HEK293T (cell line): ENCODE measurements at regions not wholly inside any gene's neighbourhood (a gene's known extent, or its start where the extent isn't known, plus 50 kb on each side); places are given as distances from the start of the nearest gene placed in this dataset.

ENCODE experiments used
- CTCF ChIA-PET: fragments of 350-600 bp; formaldehyde crosslinking; extraction: SDS; loops from one replicate; lab custom pipeline; 2021; ENCODE audit warnings: antibody characterized with exemption, inconsistent platforms; lab: Yijun Ruan, JAX
- POLR2A ChIA-PET: fragments of 350-600 bp; formaldehyde crosslinking; extraction: SDS; loops from one replicate; lab custom pipeline; 2020; ENCODE audit warnings: antibody characterized with exemption, inconsistent platforms; lab: Yijun Ruan, JAX
- DNase-seq: peaks from one replicate; pipeline ENCODE4 v3.0.0; 2012; ENCODE audit warnings: mixed read lengths; ENCODE audit errors: extremely low spot score
- ARNT ChIP-seq: fragments of 450-650 bp; IDR thresholded peaks from 2 replicates; pipeline ENCODE4 v1.6.1; 2017; ENCODE audit warnings: mild to moderate bottlenecking
- BHLHE40 ChIP-seq: fragments of 450-650 bp; IDR thresholded peaks from 2 replicates; pipeline ENCODE4 v1.6.1; 2016; ENCODE audit warnings: mild to moderate bottlenecking, moderate library complexity, borderline replicate concordance
- CTBP1 ChIP-seq: fragments of 450-650 bp; IDR thresholded peaks from 2 replicates; pipeline ENCODE4 v1.6.1; 2016; ENCODE audit warnings: borderline replicate concordance
- ELF4 ChIP-seq: fragments of 450-650 bp; IDR thresholded peaks from 2 replicates; pipeline ENCODE4 v1.6.1; 2017; ENCODE audit warnings: antibody characterized with exemption
- FOXA1 ChIP-seq: fragments of 450-650 bp; IDR thresholded peaks from 2 replicates; pipeline ENCODE4 v1.6.1; 2016; ENCODE audit warnings: mild to moderate bottlenecking
- FOXK2 ChIP-seq: fragments of 450-650 bp; IDR thresholded peaks from 2 replicates; pipeline ENCODE4 v1.6.1; 2016; ENCODE audit warnings: mild to moderate bottlenecking
- FOXM1 ChIP-seq: fragments of 450-650 bp; IDR thresholded peaks from 2 replicates; pipeline ENCODE4 v1.6.1; 2017; ENCODE audit warnings: mild to moderate bottlenecking, borderline replicate concordance
- HDGF ChIP-seq: fragments of 450-650 bp; IDR thresholded peaks from 2 replicates; pipeline ENCODE4 v1.6.1; 2017; ENCODE audit warnings: antibody characterized with exemption, borderline replicate concordance
- L3MBTL2 ChIP-seq: fragments of 450-650 bp; conservative IDR thresholded peaks from 2 replicates; pipeline ENCODE4 v1.6.1; 2016; ENCODE audit warnings: mild to moderate bottlenecking
- LEF1 ChIP-seq: fragments of 450-650 bp; IDR thresholded peaks from 2 replicates; pipeline ENCODE4 v1.6.1; 2017; ENCODE audit warnings: mild to moderate bottlenecking, borderline replicate concordance
- NFRKB ChIP-seq: fragments of 450-650 bp; IDR thresholded peaks from 2 replicates; pipeline ENCODE4 v1.6.1; 2016; ENCODE audit warnings: mild to moderate bottlenecking, moderate library complexity
- SP1 ChIP-seq: fragments of 450-650 bp; IDR thresholded peaks from 2 replicates; pipeline ENCODE4 v1.6.1; 2017
- SUZ12 ChIP-seq: fragments of 450-650 bp; IDR thresholded peaks from 2 replicates; pipeline ENCODE4 v1.6.1; 2016; ENCODE audit warnings: mild to moderate bottlenecking
- TARDBP ChIP-seq: fragments of 450-650 bp; IDR thresholded peaks from 2 replicates; pipeline ENCODE4 v1.6.1; 2016
- ZNF384 ChIP-seq: fragments of 450-650 bp; IDR thresholded peaks from 2 replicates; pipeline ENCODE4 v1.6.1; 2016
- TF ChIP-seq, protein P1 (sequence below): fragments of 450-650 bp; IDR thresholded peaks from 2 replicates; pipeline ENCODE4 v1.6.1; 2016

DNA sequence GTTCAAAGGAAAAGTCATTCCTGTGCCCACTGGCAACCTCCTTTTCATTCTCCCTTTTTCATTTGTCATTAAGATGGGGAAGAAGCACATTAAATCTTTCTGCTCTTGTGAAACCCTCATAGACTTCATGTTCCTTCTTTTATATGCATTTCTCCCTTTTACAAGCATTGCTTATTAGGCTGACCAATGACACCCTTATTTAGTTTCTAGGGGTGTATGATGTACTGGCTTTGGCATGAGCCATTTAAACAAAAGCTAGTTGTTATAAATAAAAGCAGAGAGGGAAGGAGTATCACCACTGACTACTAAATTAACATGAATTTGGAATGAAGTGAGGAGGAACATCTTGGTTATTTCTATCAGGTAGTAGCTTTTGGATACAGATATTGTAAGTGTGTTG, 68.2 kb upstream of the PCDH9 start:
- TF ChIP-seq HDGF (no peak), NFRKB (0 out of 2 replicates have a peak, but pooled peaks have one; percentile 12)
- CTCF ChIA-PET, result no interaction called here
- POLR2A ChIA-PET, result no interaction called here
- DNase-seq, result no peak

DNA sequence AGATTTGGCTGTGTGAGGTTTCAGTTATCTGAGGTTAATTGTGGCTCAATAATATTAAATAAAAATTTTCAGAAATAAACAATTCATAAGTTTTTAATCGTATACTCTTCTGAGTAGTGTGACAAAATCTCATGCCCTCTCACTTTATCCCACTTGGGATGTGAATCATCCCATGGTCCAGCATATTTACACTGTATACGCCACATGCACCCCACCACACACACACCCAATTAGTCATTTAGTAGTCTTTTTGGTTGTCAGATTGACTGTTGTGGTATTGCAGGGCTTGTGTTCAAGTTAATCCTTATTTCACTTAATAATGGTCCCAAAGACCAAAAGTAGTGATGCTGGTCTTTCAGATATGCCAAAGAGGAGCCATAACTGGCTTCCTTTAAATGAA, 66.4 kb upstream of the PCDH9 start:
- no peak for DNase-seq
- ChIA-PET POLR2A (no interaction called here), CTCF (no interaction called here)
- TF ChIP-seq ELF4 (no peak), ARNT (no peak), L3MBTL2 (no peak), LEF1 (no peak), FOXM1 (no peak), FOXA1 (no peak), FOXK2 (no peak), HDGF (no peak), SP1 (no peak), SUZ12 (no peak), NFRKB (no peak), BHLHE40 (no peak), TARDBP (no peak), CTBP1 (no peak), ZNF384 (no peak)
- TF ChIP-seq, protein P1, sequence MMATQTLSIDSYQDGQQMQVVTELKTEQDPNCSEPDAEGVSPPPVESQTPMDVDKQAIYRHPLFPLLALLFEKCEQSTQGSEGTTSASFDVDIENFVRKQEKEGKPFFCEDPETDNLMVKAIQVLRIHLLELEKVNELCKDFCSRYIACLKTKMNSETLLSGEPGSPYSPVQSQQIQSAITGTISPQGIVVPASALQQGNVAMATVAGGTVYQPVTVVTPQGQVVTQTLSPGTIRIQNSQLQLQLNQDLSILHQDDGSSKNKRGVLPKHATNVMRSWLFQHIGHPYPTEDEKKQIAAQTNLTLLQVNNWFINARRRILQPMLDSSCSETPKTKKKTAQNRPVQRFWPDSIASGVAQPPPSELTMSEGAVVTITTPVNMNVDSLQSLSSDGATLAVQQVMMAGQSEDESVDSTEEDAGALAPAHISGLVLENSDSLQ, result no peak

DNA sequence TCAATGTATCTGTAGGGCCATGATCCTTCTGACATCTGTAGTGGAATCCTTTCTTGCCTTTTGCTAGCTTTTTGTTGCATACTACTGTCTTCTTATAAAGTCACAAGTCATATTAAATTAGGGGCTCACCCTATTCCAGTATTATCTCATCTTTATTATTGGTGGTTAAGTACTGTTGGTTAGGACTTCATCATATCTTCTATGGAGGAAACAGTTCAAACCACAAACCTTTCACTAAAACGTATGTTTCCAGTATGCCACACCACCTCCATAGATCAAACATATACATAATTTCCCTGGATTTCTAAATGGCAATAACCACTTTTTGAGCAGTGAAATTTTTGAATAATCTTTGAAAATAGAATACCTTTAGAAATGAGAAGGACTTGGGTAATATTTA, 62.8 kb upstream of the PCDH9 start:
- no peak for DNase-seq
- no peak for TF ChIP-seq L3MBTL2
- no peak for TF ChIP-seq SUZ12
- TF ChIP-seq FOXM1, result no peak
- no peak for TF ChIP-seq FOXA1
- no peak for TF ChIP-seq BHLHE40
- no peak for TF ChIP-seq LEF1
- no peak for TF ChIP-seq FOXK2
- TF ChIP-seq TARDBP, result no peak
- TF ChIP-seq ARNT, result no peak
- no peak for TF ChIP-seq NFRKB
- no peak for TF ChIP-seq HDGF
- TF ChIP-seq CTBP1, result no peak
- TF ChIP-seq, protein P1, result no peak
- no peak for TF ChIP-seq ELF4
- no peak for TF ChIP-seq SP1
- TF ChIP-seq ZNF384, result no peak
- ChIA-PET POLR2A (no interaction called here), CTCF (no interaction called here)

DNA sequence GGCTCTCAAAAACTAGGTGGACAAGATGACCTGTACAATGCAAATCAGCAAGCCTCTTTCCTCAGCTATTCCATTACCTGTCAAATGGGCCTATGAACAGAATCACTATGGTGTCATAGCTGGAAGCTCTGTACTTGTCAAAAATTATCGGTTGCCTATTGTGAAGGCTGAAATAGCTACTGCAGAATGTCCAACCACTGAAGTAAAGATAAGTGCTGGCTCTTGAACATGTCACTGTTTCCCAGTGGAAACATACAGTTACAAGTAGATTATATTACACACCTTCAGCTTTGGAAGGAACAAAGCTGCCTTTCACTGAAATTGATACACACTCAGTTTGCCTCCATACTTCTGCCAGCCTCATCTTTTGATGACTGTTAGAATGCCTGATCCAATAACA, 55.5 kb upstream of the PCDH9 start:
- CTCF ChIA-PET, result no interaction called here
- no peak for DNase-seq
- TF ChIP-seq SUZ12, result no peak
- TF ChIP-seq L3MBTL2, result no peak
- POLR2A ChIA-PET, result no interaction called here

DNA sequence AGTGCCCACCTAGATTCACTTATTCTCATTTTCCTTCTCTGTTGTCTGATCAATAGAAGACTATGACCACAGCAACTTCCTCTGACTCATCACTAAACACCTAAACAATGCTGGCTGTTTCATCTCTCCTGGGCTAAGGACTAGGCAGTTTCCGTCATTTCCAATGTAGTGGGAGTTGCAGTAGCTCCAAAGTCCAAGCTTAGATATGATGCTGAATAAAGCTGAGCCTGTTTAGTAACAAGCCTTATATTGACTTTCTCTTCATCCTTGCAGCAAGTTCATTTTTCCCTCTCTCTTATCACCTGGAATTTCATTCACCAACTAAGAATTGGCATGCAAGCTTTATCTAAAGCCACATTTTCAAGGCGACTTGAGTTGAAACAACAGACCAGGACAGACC, 53.5 kb upstream of the PCDH9 start:
- no peak for DNase-seq
- CTCF ChIA-PET, result no interaction called here
- no peak for TF ChIP-seq SUZ12
- POLR2A ChIA-PET, result no interaction called here

DNA sequence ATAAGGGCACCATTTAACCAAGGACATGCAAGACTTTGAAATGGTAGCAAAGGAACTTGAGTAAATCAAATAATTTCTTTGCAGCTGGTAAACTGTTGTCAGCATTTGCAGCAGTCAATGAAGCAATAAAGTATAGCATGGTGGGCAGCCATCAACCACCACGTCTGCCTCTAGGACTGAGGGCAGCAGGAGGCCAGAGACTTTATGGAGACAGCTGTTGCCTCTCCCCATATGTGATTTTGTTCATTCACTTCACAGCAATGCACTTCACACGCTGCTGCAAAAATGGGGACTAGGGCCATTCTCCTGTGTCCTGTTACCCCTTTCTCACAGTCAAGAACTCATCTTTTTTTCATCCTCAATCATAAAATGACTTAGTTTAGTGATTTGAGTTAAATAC, 51.3 kb upstream of the PCDH9 start:
- ChIA-PET CTCF (interaction anchor here (0.6 kb wide), 1 partner anchor 23 kb away, joined by 3 read pairs; no protein-coding TSS in a partner anchor), POLR2A (no interaction called here)
- DNase-seq, result no peak
- TF ChIP-seq ARNT (no peak), HDGF (no peak), NFRKB (no peak), ELF4 (no peak), BHLHE40 (no peak), SP1 (no peak)
